HEK293 (cell line): ENCODE measurements at regions not wholly inside any gene's neighbourhood (a gene's known extent, or its start where the extent isn't known, plus 50 kb on each side); places are given as distances from the start of the nearest gene placed in this dataset.

Source experiments
- CTCF ChIP-seq: fragments of 450-650 bp; formaldehyde crosslinking; IDR thresholded peaks from 2 replicates; pipeline ENCODE4 v1.5.1; 2016; ENCODE audit warnings: missing biosample characterization, missing genetic modification characterization
- GFI1B ChIP-seq: fragments of 450-650 bp; formaldehyde crosslinking; IDR thresholded peaks from 2 replicates; pipeline ENCODE4 v1.5.1; 2016; ENCODE audit warnings: missing biosample characterization, missing genetic modification characterization
- KLF9 ChIP-seq: fragments of 450-650 bp; formaldehyde crosslinking; IDR thresholded peaks from 2 replicates; pipeline ENCODE4 v1.5.1; 2016; ENCODE audit warnings: missing biosample characterization, missing genetic modification characterization, low read depth
- YY1 ChIP-seq: fragments of 450-650 bp; formaldehyde crosslinking; IDR thresholded peaks from 2 replicates; pipeline ENCODE4 v1.5.1; 2018; ENCODE audit warnings: missing biosample characterization, missing genetic modification characterization
- ZNF133 ChIP-seq: fragments of 450-650 bp; formaldehyde crosslinking; IDR thresholded peaks from 2 replicates; pipeline ENCODE4 v1.5.1; 2016; ENCODE audit warnings: missing biosample characterization, missing genetic modification characterization
- ZNF16 ChIP-seq: fragments of 450-650 bp; formaldehyde crosslinking; IDR thresholded peaks from 2 replicates; pipeline ENCODE4 v1.5.1; 2016; ENCODE audit warnings: low read depth, missing biosample characterization, missing genetic modification characterization
- ZNF23 ChIP-seq: fragments of 450-650 bp; formaldehyde crosslinking; IDR thresholded peaks from 2 replicates; pipeline ENCODE4 v1.5.1; 2016; ENCODE audit warnings: missing biosample characterization, missing genetic modification characterization, borderline replicate concordance
- ZNF311 ChIP-seq: fragments of 450-650 bp; formaldehyde crosslinking; IDR thresholded peaks from 2 replicates; pipeline ENCODE4 v1.5.1; 2017; ENCODE audit warnings: missing biosample characterization, missing genetic modification characterization, borderline replicate concordance
- ZNF707 ChIP-seq: fragments of 450-650 bp; formaldehyde crosslinking; IDR thresholded peaks from 2 replicates; pipeline ENCODE4 v1.5.1; 2016; ENCODE audit warnings: missing biosample characterization, missing genetic modification characterization
- TF ChIP-seq, protein P1 (sequence below): fragments of 450-650 bp; formaldehyde crosslinking; optimal IDR thresholded peaks from 2 replicates; pipeline ENCODE3; 2016; ENCODE audit warnings: missing biosample characterization, mild to moderate bottlenecking, missing genetic modification characterization

DNA sequence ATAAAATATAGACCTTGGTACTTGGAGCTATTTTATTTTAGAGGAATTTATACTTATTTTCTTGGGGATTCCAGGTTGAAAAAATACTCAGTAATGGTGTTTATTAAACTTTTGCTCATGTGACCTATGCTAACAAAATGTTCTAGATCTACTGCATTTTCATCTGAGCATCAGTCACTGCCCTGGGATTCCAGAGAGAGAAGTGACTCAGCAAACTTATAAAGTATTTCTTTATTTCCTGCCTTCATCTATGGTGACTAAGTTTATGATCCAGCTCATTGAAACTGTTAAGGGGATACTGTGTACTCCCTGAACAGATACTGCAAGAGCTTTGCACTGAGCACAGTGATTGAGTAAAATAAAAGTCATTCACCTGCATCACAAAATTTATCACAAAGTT is 298.5 kb upstream of the CDH18 start:
- TF ChIP-seq ZNF23 (tag by site-specific recombination) (no peak), ZNF16 (tag by site-specific recombination) (no peak), KLF9 (no peak), CTCF (no peak), YY1 (tag by site-specific recombination) (no peak), ZNF311 (tag by site-specific recombination) (no peak), ZNF707 (tag by site-specific recombination) (no peak), GFI1B (tag by site-specific recombination) (no peak), ZNF133 (tag by site-specific recombination) (no peak)
- TF ChIP-seq, protein P1, sequence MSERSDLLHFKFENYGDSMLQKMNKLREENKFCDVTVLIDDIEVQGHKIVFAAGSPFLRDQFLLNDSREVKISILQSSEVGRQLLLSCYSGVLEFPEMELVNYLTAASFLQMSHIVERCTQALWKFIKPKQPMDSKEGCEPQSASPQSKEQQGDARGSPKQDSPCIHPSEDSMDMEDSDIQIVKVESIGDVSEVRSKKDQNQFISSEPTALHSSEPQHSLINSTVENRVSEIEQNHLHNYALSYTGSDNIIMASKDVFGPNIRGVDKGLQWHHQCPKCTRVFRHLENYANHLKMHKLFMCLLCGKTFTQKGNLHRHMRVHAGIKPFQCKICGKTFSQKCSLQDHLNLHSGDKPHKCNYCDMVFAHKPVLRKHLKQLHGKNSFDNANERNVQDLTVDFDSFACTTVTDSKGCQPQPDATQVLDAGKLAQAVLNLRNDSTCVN (tag by site-specific recombination) = no peak
